C1 segment of cervical spinal cord (tissue), 14 donors: ENCODE measurements at regions not wholly inside any gene's neighbourhood (a gene's known extent, or its start where the extent isn't known, plus 50 kb on each side); places are given as distances from the start of the nearest gene placed in this dataset.

Experiments used
- DNase-seq, 14 donors: peaks; one replicate each; lab custom pipeline; 2025; lab: John Stamatoyannopoulos, UW

DNA sequence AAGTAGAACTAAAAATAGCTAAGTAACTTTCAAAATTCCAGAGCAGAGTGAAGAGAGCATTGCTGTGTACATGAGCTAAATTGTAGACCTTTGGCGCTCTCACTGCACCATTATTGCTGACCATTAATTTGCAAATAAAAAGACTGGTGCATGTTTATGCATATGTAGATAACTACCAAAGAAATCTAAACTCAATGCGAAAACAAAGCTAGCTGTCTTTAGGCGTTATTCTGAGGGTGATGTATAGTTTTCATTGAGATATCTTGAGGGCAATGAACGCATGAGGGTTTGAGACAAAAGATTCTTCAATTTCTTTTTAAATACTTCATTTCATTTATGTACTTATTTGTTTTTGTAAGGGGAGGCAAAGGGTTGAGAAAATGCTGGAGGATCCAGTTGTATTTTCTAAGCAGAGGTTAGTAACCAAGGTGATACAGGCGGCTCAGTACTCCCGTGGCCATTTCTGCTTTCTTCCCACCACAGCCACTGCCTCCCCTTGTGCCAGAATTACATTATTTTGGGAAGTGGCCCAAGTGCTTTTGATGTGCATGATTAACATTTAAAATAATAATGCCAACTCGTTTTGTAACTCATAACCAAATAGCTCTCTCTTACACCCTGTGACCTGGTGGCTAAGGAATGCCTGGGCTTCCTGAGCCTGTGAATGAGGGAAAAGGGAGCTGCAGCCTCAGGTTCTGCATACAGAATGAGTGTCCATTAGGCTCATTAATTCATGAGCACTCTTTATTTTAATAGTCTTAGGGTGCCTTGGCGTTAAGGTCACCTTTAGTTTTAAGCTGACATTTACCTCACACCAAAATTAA lies 797.8 kb upstream of the GYPC start:
- no peak for DNase-seq

DNA sequence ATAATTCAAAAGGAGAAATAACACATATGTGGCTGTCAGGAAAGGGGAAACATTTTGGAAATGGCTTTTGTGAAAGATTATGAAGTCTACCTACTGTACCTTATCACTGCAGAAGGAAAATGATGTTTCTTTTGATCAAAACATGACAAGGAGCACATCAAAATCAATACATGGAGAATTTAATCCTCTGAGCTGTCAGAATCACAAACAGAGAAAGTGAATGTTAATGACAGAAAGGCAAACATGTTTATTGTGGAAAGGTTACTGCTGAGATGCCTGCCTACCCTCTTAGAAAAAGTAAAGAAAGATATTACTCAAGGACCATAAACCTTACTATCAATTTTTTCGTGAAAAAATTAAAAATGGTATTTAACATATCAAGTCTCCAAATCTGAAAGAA lies 794.5 kb upstream of the GYPC start:
- DNase-seq, result no peak

DNA sequence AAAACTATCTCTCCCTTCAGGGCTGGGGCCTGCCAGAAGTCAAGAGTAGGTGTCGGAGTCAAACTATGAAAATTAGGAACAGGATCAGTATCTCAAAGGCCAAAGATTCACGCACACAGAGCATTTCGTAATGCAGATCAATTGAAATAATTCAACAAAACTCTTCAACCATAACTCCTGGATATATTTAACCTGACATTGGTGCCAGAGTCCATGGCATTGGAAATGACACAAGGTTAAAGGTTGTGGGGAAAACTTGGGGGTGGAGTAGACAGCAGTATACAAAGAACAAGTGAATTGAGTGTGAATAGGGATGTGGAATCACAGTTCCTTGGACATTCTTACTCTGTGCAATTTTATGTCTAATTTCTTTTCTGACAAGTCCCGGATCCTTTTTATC lies 788.0 kb upstream of the GYPC start:
- DNase-seq, result no peak

DNA sequence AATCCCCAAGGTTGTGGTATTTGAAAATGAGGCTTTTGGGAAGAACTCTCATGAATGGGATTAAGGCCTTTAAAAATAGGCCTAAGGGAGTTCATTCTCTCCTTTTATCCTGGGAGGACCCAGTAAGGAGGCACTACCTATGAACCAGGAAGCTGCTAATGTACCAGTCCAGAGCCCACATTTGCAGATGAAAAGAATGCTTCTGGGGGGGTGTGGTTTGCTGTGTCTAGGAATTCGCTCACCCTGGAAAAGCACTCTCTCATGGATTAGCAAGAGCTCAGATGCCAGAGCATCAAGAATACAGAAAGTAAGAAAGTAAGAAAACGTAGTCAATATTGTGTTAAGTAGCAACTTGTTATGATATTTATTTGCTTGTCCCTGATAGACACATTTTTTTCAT lies 785.7 kb upstream of the GYPC start:
- DNase-seq, result no peak

- DNase-seq, result no peak
Measured at GRCh38 chr2:125870746-125871145, 785.2 kb upstream of the GYPC start.

- DNase-seq, result no peak
Measured at GRCh38 chr2:125874564-125874963, 781.4 kb upstream of the GYPC start.

- no peak for DNase-seq
Measured at GRCh38 chr2:125885340-125885739, 770.6 kb upstream of the GYPC start.

- no peak for DNase-seq
Measured at GRCh38 chr2:125886153-125886552, 769.8 kb upstream of the GYPC start.

DNA sequence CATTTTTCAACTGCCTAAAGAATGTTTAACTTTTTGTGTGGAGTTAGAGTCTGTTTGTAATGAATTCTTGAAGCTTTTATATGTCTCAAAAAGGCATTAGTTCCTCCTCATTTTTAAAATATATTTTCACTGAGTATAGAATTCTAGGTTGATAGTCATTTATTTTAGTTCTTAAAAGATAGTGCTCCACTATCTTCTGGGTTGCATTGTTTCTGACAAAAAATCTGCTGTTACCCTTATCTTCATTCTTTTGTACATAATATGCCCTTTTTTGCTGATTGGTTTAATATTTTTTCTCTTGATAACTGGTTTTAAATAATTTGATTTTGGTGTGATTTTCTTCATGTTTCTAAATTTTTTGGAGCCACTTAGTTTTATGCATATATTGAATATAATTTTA lies 754.7 kb upstream of the GYPC start:
- DNase-seq, result no peak

- DNase-seq, result no peak
Measured at GRCh38 chr2:125925891-125926546, 729.9 kb upstream of the GYPC start.

DNA sequence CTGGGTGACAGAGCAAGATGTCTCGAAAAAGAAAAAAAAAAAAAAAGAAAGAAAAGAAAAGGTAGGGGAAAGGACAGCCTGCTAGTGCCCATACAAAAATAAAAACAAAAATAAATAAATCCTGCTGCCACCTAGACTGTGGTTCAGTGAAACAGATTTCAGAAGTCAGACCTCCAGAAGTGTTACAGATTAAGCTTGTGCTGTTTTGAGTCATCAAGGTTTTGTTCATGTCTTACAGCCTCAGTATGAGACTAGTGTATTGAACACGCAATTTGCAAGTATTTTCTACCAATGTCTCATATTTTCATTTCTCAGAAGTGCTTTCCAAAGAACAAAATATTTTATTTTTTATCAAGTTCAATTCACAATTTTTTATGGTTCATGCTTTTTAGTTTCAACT lies 720.4 kb upstream of the GYPC start:
- no peak for DNase-seq

- no peak for DNase-seq
Measured at GRCh38 chr2:125942585-125943424, 713.2 kb upstream of the GYPC start.

DNA sequence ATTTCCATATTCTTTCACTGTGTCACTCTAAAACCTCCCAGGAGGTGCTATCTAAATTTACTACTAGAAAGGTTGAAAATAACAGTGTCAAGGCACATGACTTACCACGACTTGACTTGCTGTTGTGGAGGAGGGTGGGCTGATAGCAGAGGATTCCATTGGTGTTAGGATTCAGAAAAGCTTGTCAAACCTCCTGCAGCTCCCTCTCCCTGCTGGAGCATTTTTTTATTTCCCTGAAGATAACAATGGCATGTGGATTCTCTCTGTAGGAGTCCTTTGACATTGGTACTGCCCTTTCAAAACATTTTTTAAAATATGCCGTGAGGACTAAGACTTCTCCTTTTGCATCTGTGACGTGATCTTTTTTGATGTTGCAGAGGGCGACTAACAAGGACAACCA lies 696.9 kb upstream of the GYPC start:
- DNase-seq, result no peak

DNA sequence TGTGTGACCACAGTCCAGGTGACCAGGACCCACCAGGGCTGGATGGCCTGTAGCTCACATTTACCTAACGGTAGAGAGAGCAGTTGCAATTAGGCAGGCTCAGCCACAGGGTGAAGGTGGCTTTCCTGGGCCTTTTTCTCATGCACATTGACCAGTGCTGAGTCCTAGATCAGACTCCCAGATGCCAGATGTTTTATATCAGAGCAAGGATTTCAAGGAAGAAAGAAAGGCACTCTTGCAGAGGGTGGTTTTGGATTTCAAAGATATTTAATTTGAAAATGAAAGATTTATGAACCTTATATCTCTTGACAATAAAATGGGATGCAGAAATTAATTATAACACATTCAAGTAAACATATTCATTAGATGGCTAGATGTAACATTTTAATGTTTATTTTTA lies 694.2 kb upstream of the GYPC start:
- DNase-seq, result no peak

- no peak for DNase-seq
Measured at GRCh38 chr2:125979886-125980285, 676.1 kb upstream of the GYPC start.

- DNase-seq, result no peak
Measured at GRCh38 chr2:125983364-125983763, 672.6 kb upstream of the GYPC start.

GRCh38 chr2:126029316-126029715 lies 626.6 kb upstream of the GYPC start:
- DNase-seq, result no peak

DNA sequence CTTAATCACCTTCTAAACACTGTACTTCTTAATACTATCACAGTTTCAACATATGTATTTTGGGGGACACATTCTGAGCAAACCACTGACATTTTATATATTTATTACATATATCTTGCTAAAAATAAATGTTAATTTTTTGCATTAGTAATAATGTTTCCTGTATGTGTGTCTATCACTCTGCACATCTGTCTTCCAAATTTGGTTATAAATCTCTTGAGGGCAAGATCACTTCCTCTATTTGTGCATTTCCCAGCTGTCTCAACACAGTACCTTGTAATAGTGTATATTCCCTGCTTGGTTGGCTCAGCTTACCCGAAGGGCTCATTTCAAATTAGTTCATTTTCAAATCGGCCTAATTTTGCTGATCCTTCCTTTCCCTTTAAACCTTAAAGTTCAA lies 617.1 kb upstream of the GYPC start:
- no peak for DNase-seq

GRCh38 chr2:126041391-126042047 lies 614.4 kb upstream of the GYPC start:
- peak in 1 of 14 donors; percentile 1 for DNase-seq

GRCh38 chr2:126042089-126042488 lies 613.9 kb upstream of the GYPC start:
- no peak for DNase-seq

DNA sequence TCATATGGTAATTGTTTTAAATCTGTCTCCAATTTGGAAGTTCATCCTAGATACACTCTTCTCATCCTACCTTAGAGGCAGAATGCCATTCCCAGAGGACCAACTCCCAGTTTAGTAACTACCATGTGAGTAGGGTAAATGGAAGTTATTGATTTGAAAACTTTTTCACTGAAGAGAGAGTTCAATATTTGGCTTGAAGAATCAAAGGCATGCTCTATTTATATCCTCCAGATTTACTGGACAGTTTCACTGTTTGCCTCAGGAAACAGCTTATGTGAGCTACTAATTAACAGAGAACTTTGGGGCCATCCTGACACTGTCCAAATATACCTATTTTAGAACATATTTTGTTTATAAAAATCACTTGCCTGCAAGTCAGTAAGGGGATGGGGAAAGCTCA lies 607.2 kb upstream of the GYPC start:
- no peak for DNase-seq

GRCh38 chr2:126049461-126049860 lies 606.5 kb upstream of the GYPC start:
- no peak for DNase-seq
